H1 (cell line): ENCODE measurements at regions not wholly inside any gene's neighbourhood (a gene's known extent, or its start where the extent isn't known, plus 50 kb on each side); places are given as distances from the start of the nearest gene placed in this dataset.

ENCODE experiments used
- CTCF ChIA-PET: fragments of 300-600 bp; sonication (Branson Sonifier 250); formaldehyde crosslinking; loops from one replicate; lab custom pipeline; 2021; ENCODE audit not compliant: partially characterized antibody; lab: Charles Lee
- POLR2A ChIA-PET: fragments of 300-600 bp; sonication (Branson Sonifier 250); formaldehyde crosslinking; loops from one replicate; lab custom pipeline; 2021; ENCODE audit warnings: inconsistent platforms; ENCODE audit not compliant: partially characterized antibody; lab: Charles Lee
- DNase-seq, 2 experiments: peaks; one replicate each; pipeline versions ENCODE4 v3.0.0 to v3.0.0-alpha.2; 2010 to 2022; ENCODE audit warnings: low spot score in 2 of 2, low read depth in 1 of 2, mixed read lengths in 1 of 2
- FAIRE-seq: peaks from 2 replicates; lab custom pipeline; 2011; peaks lifted over from hg19 to GRCh38; lab: Jason Lieb, UNC
- H2AFZ ChIP-seq: 2 replicates; pipeline ENCODE4 v1.8.1; 2012; ENCODE audit warnings: low read length, inconsistent platforms
- H2AK5ac ChIP-seq: 2 replicates; pipeline ENCODE4 v1.6.1; 2013; ENCODE audit warnings: low read depth, low read length
- H2BK120ac ChIP-seq: replicated peaks from 2 replicates; pipeline ENCODE3; 2013; ENCODE audit warnings: low read depth, low read length, inconsistent platforms
- H2BK12ac ChIP-seq: 2 replicates; pipeline ENCODE4 v1.6.1; 2013; ENCODE audit warnings: low read depth, low read length
- H2BK15ac ChIP-seq: 2 replicates; pipeline ENCODE4 v1.6.1; 2013; ENCODE audit warnings: low read length
- H2BK20ac ChIP-seq: 2 replicates; pipeline ENCODE4 v1.6.1; 2013; ENCODE audit warnings: low read length
- H2BK5ac ChIP-seq: 2 replicates; pipeline ENCODE4 v1.6.1; 2013; ENCODE audit warnings: low read depth, low read length
- H3K14ac ChIP-seq: 2 replicates; pipeline ENCODE4 v1.6.1; 2013; ENCODE audit warnings: inconsistent platforms; ENCODE audit not compliant: insufficient read length
- H3K18ac ChIP-seq: 2 replicates; pipeline ENCODE4 v1.6.1; 2013; ENCODE audit warnings: low read length; ENCODE audit errors: extremely low read depth
- H3K23ac ChIP-seq: 2 replicates; pipeline ENCODE4 v1.6.1; 2013; ENCODE audit warnings: inconsistent platforms; ENCODE audit not compliant: insufficient read length
- H3K23me2 ChIP-seq: 2 replicates; pipeline ENCODE4 v1.6.1; 2013; ENCODE audit warnings: low read depth, low read length
- H3K27ac ChIP-seq: 2 replicates; pipeline ENCODE4 v1.6.1; 2011; ENCODE audit warnings: low read depth, low read length, inconsistent platforms
- H3K27me3 ChIP-seq, 4 experiments: replicated peaks in 1 of 4; 1 replicate in 1 of 4; 2 replicates in 3 of 4; pipeline versions ENCODE4 v1.6.1 to v1.8.1; 2011 to 2013; ENCODE audit warnings: low read length in 3 of 4, mild to moderate bottlenecking in 3 of 4, inconsistent platforms in 2 of 4, mixed read lengths in 2 of 4, moderate library complexity in 1 of 4; ENCODE audit not compliant: control insufficient read depth in 3 of 4, insufficient read depth in 3 of 4; ENCODE audit errors: extremely low read depth in 1 of 4
- H3K36me3 ChIP-seq, 4 experiments: 2 replicates each; pipeline versions ENCODE4 v1.6.1 to v1.8.1; 2011 to 2013; ENCODE audit warnings: mild to moderate bottlenecking in 4 of 4, low read length in 3 of 4, moderate library complexity in 2 of 4, control low read depth in 1 of 4, inconsistent platforms in 1 of 4; ENCODE audit not compliant: insufficient read depth in 4 of 4, control insufficient read depth in 2 of 4
- H3K4ac ChIP-seq: replicated peaks from 2 replicates; pipeline ENCODE3; 2013; ENCODE audit warnings: low read length, low read depth, mixed read lengths, inconsistent platforms; ENCODE audit not compliant: insufficient read length
- H3K4me1 ChIP-seq, 4 experiments: replicated peaks in 1 of 4; 1 replicate in 1 of 4; 2 replicates in 3 of 4; pipeline versions ENCODE4 v1.6.1 to v1.8.1; 2011 to 2013; ENCODE audit warnings: low read length in 3 of 4, inconsistent platforms in 2 of 4, mixed read lengths in 1 of 4; ENCODE audit not compliant: insufficient read depth in 4 of 4, control insufficient read depth in 3 of 4
- H3K4me2 ChIP-seq, 2 experiments: 2 replicates each; pipeline versions ENCODE4 v1.6.1 to v1.8.1; 2011 to 2013; ENCODE audit warnings: low read depth in 2 of 2, low read length in 2 of 2, control low read depth in 1 of 2, inconsistent platforms in 1 of 2, mild to moderate bottlenecking in 1 of 2; ENCODE audit not compliant: insufficient read depth in 1 of 2
- H3K4me3 ChIP-seq, 4 experiments: fragments of 200-600, 300-600 bp in 1 of 4; sonication (generic), shearing (Covaris generic), sonication (Bioruptor Twin) in 1 of 4; 2 replicates each; pipeline versions ENCODE4 v1.5.1 to v1.8.1; 2011 to 2016; ENCODE audit warnings: low read length in 4 of 4, low read depth in 3 of 4, control low read depth in 2 of 4, inconsistent platforms in 2 of 4, mild to moderate bottlenecking in 2 of 4, mixed read lengths in 1 of 4, moderate library complexity in 1 of 4; ENCODE audit not compliant: insufficient read depth in 2 of 4; ENCODE audit errors: extremely low read depth in 1 of 4
- H3K56ac ChIP-seq: replicated peaks from 2 replicates; pipeline ENCODE3; 2013; ENCODE audit warnings: low read depth, mild to moderate bottlenecking, mixed read lengths, low read length, inconsistent platforms; ENCODE audit not compliant: insufficient read length
- H3K79me1 ChIP-seq: 2 replicates; pipeline ENCODE4 v1.6.1; 2013; ENCODE audit warnings: low read depth, low read length, control low read depth
- H3K79me2 ChIP-seq, 2 experiments: 2 replicates each; pipeline versions ENCODE4 v1.6.1 to v1.8.1; 2012 to 2013; ENCODE audit warnings: low read length in 2 of 2, mild to moderate bottlenecking in 2 of 2, inconsistent platforms in 1 of 2; ENCODE audit not compliant: insufficient read depth in 2 of 2, control insufficient read depth in 1 of 2
- H3K9ac ChIP-seq, 4 experiments: replicated peaks in 1 of 4; 1 replicate in 1 of 4; 2 replicates in 3 of 4; pipeline versions ENCODE4 v1.6.1 to v1.8.1; 2011 to 2013; ENCODE audit warnings: low read depth in 3 of 4, low read length in 3 of 4, control low read depth in 2 of 4, mild to moderate bottlenecking in 2 of 4, moderate library complexity in 2 of 4, inconsistent platforms in 1 of 4; ENCODE audit errors: extremely low read depth in 1 of 4
- H3K9me3 ChIP-seq, 2 experiments: 2 replicates each; pipeline versions ENCODE4 v1.6.1 to v1.8.1; 2012 to 2013; ENCODE audit warnings: mild to moderate bottlenecking in 2 of 2, moderate library complexity in 2 of 2, control low read depth in 1 of 2, inconsistent platforms in 1 of 2, low read depth in 1 of 2, low read length in 1 of 2, mixed read lengths in 1 of 2; ENCODE audit not compliant: insufficient read depth in 2 of 2
- H4K20me1 ChIP-seq, 2 experiments: replicated peaks in 1 of 2; 2 replicates each; pipeline versions ENCODE3 to v1.8.1; 2011 to 2013; ENCODE audit warnings: inconsistent platforms in 2 of 2, low read length in 2 of 2, mild to moderate bottlenecking in 1 of 2; ENCODE audit not compliant: insufficient read depth in 2 of 2, control insufficient read depth in 1 of 2
- H4K5ac ChIP-seq: 2 replicates; pipeline ENCODE4 v1.6.1; 2013; ENCODE audit warnings: low read length, low read depth, mixed read lengths, inconsistent platforms; ENCODE audit not compliant: insufficient read length
- H4K8ac ChIP-seq: 2 replicates; pipeline ENCODE4 v1.8.0; 2013; ENCODE audit warnings: mild to moderate bottlenecking, moderate library complexity, low read length, inconsistent platforms; ENCODE audit not compliant: insufficient read depth; ENCODE audit errors: extremely low read depth
- H4K91ac ChIP-seq: replicated peaks from 2 replicates; pipeline ENCODE3; 2013; ENCODE audit warnings: low read length, mixed read lengths, inconsistent platforms; ENCODE audit not compliant: insufficient read length
- ASH2L ChIP-seq: fragments of 200-600, 300-600 bp; sonication (generic); IDR thresholded peaks from one replicate; pipeline ENCODE4 v1.7.1; 2017; ENCODE audit warnings: low read length
- CEBPB ChIP-seq: IDR thresholded peaks from 2 replicates; pipeline ENCODE4 v1.6.1; 2012; ENCODE audit warnings: low read depth, low read length
- CREB1 ChIP-seq: IDR thresholded peaks from 2 replicates; pipeline ENCODE4 v1.6.1; 2012; ENCODE audit warnings: inconsistent platforms
- EGR1 ChIP-seq: IDR thresholded peaks from 2 replicates; pipeline ENCODE4 v1.6.1; 2011; ENCODE audit warnings: low read depth, low read length, borderline replicate concordance
- FOSL1 ChIP-seq: IDR thresholded peaks from 2 replicates; pipeline ENCODE4 v1.6.1; 2011; ENCODE audit warnings: mild to moderate bottlenecking, low read depth, low read length, moderate library complexity; ENCODE audit not compliant: insufficient read depth
- NRF1 ChIP-seq: IDR thresholded peaks from 2 replicates; pipeline ENCODE4 v1.6.1; 2011; ENCODE audit warnings: mild to moderate bottlenecking, low read depth, low read length, improper control_type of control experiment
- SIN3A ChIP-seq, 2 experiments: IDR thresholded peaks in 1 of 2; conservative IDR thresholded peaks in 1 of 2; 2 replicates each; pipeline ENCODE4 v1.6.1; 2011 to 2012; ENCODE audit warnings: low read length in 2 of 2, improper control_type of control experiment in 1 of 2, low read depth in 1 of 2, mild to moderate bottlenecking in 1 of 2
- SP1 ChIP-seq: IDR thresholded peaks from 2 replicates; pipeline ENCODE4 v1.6.1; 2011; ENCODE audit warnings: low read depth, low read length
- TBP ChIP-seq: IDR thresholded peaks from 2 replicates; pipeline ENCODE4 v1.6.1; 2011; ENCODE audit warnings: low read depth, low read length, improper control_type of control experiment
- WGBS, 2 experiments: shearing (Covaris generic) in 1 of 2; methylation state at CpG; one replicate each; pipeline versions ENCODE4 v1.1.6 to v1.1.7; 2013 to 2015; ENCODE audit warnings: low lambda C conversion rate in 2 of 2, mixed read lengths in 2 of 2, inconsistent platforms in 1 of 2, low coverage in 1 of 2, missing lambda C conversion rate in 1 of 2; ENCODE audit not compliant: insufficient replicate concordance in 2 of 2, insufficient coverage in 1 of 2, insufficient read length in 1 of 2; ENCODE audit errors: extremely low coverage in 1 of 2, missing lambda C conversion rate in 1 of 2; 5-methylcytosine and 5-hydroxymethylcytosine counted together

- no peak overlapping the region for H3K18ac ChIP-seq
- no peak overlapping the region for H3K9ac ChIP-seq
- H3K79me2 ChIP-seq = no peaks in the 10 kb centered on the region
- H2BK12ac ChIP-seq = no peak overlapping the region
- H3K36me3 ChIP-seq = no peaks in the 10 kb centered on the region
- H4K8ac ChIP-seq = no peak overlapping the region; the same call in 1 of the 2 replicates
- H3K14ac ChIP-seq = no peak overlapping the region
- no peaks in the 10 kb centered on the region for H3K27me3 ChIP-seq
- H3K23ac ChIP-seq = no peak overlapping the region
- no peak overlapping the region; the same call in 1 of the 2 replicates for H2AFZ ChIP-seq
- no peak overlapping the region for H3K27ac ChIP-seq
- no peaks in the 10 kb centered on the region for H3K4me1 ChIP-seq
- H3K23me2 ChIP-seq = no peaks in the 10 kb centered on the region
- H4K20me1 ChIP-seq = no peaks in the 10 kb centered on the region
- ChIA-PET CTCF (interaction anchor here (1.8 kb wide), 1 partner anchor 21 kb away, joined by 4 read pairs; no protein-coding TSS in a partner anchor), POLR2A (no interaction called here)
- no peak for FAIRE-seq
- H3K79me1 ChIP-seq = no peaks in the 10 kb centered on the region
- H2AK5ac ChIP-seq = no peak overlapping the region
- no peak overlapping the region for H4K5ac ChIP-seq
- 95% methylated on average over 18 of the region's 19 CpGs; no CpG with 5 or more reads in 1 of the 2 experiments for WGBS, 2 experiments
- H3K4ac ChIP-seq = no peak overlapping the region
- TF ChIP-seq EGR1 (no peak), CREB1 (no peak), NRF1 (no peak), ASH2L (no peak), CEBPB (no peak), FOSL1 (no peak), TBP (no peak), SIN3A (conservative IDR thresholded peaks at IDR 0.05 in 1 of 2, IDR thresholded peaks at IDR 0.05 in 1 of 2; ENCODE audit: low read depth in 1 of 2, low read length in 2 of 2) (no peak), SP1 (no peak)
- TF ChIP-seq, all 59 proteins: peak for 0
- H2BK15ac ChIP-seq = no peak overlapping the region
- H3K9me3 ChIP-seq = peaks cover 0 to 5% of the 10 kb centered on the region in 2 experiments; a peak in 1 of 4 replicates
- no peak overlapping the region for H3K56ac ChIP-seq
- no peak overlapping the region for H2BK20ac ChIP-seq
- H4K91ac ChIP-seq = no peak overlapping the region
- H2BK120ac ChIP-seq = no peak overlapping the region
- DNase-seq = no peak
- H2BK5ac ChIP-seq = no peak overlapping the region
- no peak overlapping the region for H3K4me2 ChIP-seq
- no peak overlapping the region for H3K4me3 ChIP-seq
Measured at GRCh38 chr4:178136736-178137345, 694.6 kb upstream of the AGA start.
